Stomach smooth muscle (tissue), 2 donors: ENCODE measurements at regions not wholly inside any gene's neighbourhood (a gene's known extent, or its start where the extent isn't known, plus 50 kb on each side); places are given as distances from the start of the nearest gene placed in this dataset.
A peak's percentile ranks its signal among the peaks of the same experiment; 100 is the strongest.

ENCODE experiments used
- H3K27ac ChIP-seq: one replicate; pipeline ENCODE4 v1.7.0; 2013; ENCODE audit warnings: mild to moderate bottlenecking, low read length, inconsistent platforms
- H3K27me3 ChIP-seq, 2 donors: one replicate each; pipeline ENCODE4 v1.7.0; 2013; ENCODE audit warnings: low read length in 2 of 2; ENCODE audit not compliant: insufficient read depth in 2 of 2, control insufficient read depth in 1 of 2
- H3K36me3 ChIP-seq, 2 donors: one replicate each; pipeline ENCODE4 v1.7.0; 2013; ENCODE audit warnings: low read length in 2 of 2; ENCODE audit not compliant: control insufficient read depth in 2 of 2, insufficient read depth in 2 of 2
- H3K4me1 ChIP-seq: one replicate; pipeline ENCODE4 v1.7.0; 2013; ENCODE audit warnings: low read length; ENCODE audit not compliant: control insufficient read depth, insufficient read depth
- H3K4me3 ChIP-seq, 2 donors: one replicate each; pipeline ENCODE4 v1.7.0; 2013; ENCODE audit warnings: low read length in 2 of 2
- H3K9ac ChIP-seq, 2 donors: one replicate each; pipeline ENCODE4 v1.7.0; 2013; ENCODE audit warnings: low read length in 2 of 2, mild to moderate bottlenecking in 1 of 2
- H3K9me3 ChIP-seq, 2 donors: one replicate each; pipeline ENCODE4 v1.7.0; 2013; ENCODE audit warnings: low read length in 2 of 2; ENCODE audit not compliant: control insufficient read depth in 2 of 2
- donor health status: healthy.
- donor health status: Pancreatic carcinoma.

GRCh38 chr1:201739080-201739479, 89.9 kb upstream of the IPO9 start:
- peak overlapping the region; percentile 6 for H3K27ac ChIP-seq
- H3K27me3 ChIP-seq = no peaks in the 10 kb centered on the region
- peak overlapping the region; percentile 68 to 81 for H3K4me3 ChIP-seq
- H3K9ac ChIP-seq = peak overlapping the region; percentile 58 to 62
- no peaks in the 10 kb centered on the region for H3K9me3 ChIP-seq
- H3K4me1 ChIP-seq = peaks cover 43% of the 10 kb centered on the region
- peaks cover 0 to 2% of the 10 kb centered on the region in 2 donors for H3K36me3 ChIP-seq

DNA sequence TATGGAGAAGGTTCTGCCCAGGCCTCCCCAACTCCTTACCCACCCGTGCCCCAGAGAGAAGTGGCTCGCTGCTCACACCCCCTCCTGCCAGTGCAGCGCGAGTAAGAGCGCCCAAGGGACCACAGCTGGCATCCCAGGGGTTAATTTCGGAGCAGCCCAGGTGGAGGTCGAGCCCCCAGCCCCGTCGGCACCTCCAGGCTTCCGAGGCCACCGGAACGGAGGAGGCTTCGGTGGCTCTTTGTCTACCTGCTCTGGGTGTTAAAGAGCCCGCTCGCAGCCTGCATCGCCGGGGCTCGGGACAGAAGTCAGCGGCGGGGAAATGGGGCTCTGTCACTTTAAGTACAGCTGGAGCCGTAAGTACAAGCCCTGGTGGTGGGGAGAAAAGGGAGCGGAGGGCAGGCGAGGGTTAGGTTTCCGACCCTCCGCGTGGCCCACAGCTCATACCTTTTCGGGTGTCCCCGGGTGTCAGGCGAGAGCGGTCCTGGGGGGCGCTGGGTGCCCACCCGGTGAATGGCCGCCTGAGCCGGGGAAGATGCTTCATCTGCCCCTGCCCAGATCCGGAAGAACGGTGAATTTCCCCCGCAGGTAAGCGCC, 89.4 kb upstream of the IPO9 start:
- peak overlapping the region; percentile 68 to 81 for H3K4me3 ChIP-seq
- H3K9me3 ChIP-seq = no peaks in the 10 kb centered on the region
- H3K36me3 ChIP-seq = peaks cover 0 to under 1% of the 10 kb centered on the region in 2 donors
- H3K9ac ChIP-seq = peak overlapping the region; percentile 58 to 62
- H3K27me3 ChIP-seq = no peaks in the 10 kb centered on the region
- H3K4me1 ChIP-seq = peaks cover 43% of the 10 kb centered on the region
- H3K27ac ChIP-seq = no peak overlapping the region

GRCh38 chr1:201740086-201740541, 88.8 kb upstream of the IPO9 start:
- H3K27me3 ChIP-seq = no peaks in the 10 kb centered on the region
- peak overlapping the region; percentile 36 to 58 for H3K9ac ChIP-seq
- no peaks in the 10 kb centered on the region for H3K9me3 ChIP-seq
- H3K36me3 ChIP-seq = no peaks in the 10 kb centered on the region
- peak overlapping the region; percentile 68 to 81 for H3K4me3 ChIP-seq
- no peak overlapping the region for H3K27ac ChIP-seq
- peaks cover 37% of the 10 kb centered on the region for H3K4me1 ChIP-seq

DNA sequence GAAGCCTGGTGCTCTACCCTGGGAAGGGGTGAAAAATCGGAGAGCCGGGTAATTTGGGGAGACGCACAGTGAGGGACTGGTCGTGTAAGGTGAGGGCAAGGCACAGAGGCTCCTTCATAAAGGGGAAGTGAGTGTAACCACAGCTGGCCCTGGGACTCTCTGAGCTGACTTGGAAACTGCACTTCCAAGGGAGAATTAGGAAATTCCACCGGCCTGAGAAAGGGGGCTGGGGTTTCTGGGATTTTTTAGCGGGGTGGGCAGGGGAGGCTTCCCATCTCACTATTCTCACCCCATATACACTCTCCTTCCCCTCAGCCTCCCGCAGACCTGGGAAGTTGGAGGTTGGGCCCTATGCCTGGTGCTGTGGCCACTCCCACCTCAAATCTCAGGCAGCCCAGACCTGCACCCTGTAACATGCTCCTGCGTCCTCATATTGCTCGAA, 88.3 kb upstream of the IPO9 start:
- Histone ChIP-seq H3K9ac (peak overlapping the region; percentile 13 to 58), H3K4me1 (peaks cover 35% of the 10 kb centered on the region), H3K36me3 (no peaks in the 10 kb centered on the region), H3K27ac (no peak overlapping the region), H3K4me3 (peak overlapping the region; percentile 68 to 81), H3K27me3 (no peaks in the 10 kb centered on the region), H3K9me3 (no peaks in the 10 kb centered on the region)

DNA sequence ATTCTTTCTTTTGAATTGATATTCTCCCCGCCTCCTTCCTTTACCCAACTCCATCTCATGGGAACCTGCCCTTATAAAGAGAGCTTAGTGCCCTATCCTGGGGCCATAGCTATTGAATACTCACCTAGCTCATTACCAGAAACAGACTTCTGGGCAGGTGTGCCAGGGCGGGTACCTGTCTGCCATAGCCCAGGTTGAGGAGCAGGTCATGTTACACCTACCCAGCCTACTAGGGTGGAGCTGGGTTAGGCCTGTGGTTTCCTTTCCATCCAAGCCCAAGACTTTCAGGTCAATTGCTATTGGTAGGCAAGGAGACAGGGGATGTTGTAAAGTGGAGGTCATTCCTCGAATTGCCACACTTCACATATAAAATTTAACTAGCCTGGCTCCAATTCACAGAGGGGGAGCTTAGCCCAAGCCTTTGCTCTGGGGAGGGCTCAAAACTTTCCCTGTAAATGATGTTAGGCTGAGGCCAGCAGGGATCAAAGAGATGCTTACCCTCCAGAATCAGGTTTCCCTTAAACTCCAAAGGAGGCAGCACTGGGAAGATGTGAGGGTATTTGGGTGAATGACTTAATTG, 87.1 kb upstream of the IPO9 start:
- Histone ChIP-seq H3K27me3 (no peaks in the 10 kb centered on the region), H3K36me3 (no peaks in the 10 kb centered on the region), H3K9ac (no peak overlapping the region), H3K4me1 (peaks cover 24% of the 10 kb centered on the region), H3K27ac (no peak overlapping the region), H3K9me3 (no peaks in the 10 kb centered on the region), H3K4me3 (no peak overlapping the region)

GRCh38 chr1:201742476-201742875, 86.5 kb upstream of the IPO9 start:
- H3K36me3 ChIP-seq = no peaks in the 10 kb centered on the region
- no peaks in the 10 kb centered on the region for H3K9me3 ChIP-seq
- no peaks in the 10 kb centered on the region for H3K27me3 ChIP-seq
- no peak overlapping the region for H3K27ac ChIP-seq
- peaks cover 23% of the 10 kb centered on the region for H3K4me1 ChIP-seq
- no peak overlapping the region for H3K4me3 ChIP-seq
- no peak overlapping the region for H3K9ac ChIP-seq

DNA sequence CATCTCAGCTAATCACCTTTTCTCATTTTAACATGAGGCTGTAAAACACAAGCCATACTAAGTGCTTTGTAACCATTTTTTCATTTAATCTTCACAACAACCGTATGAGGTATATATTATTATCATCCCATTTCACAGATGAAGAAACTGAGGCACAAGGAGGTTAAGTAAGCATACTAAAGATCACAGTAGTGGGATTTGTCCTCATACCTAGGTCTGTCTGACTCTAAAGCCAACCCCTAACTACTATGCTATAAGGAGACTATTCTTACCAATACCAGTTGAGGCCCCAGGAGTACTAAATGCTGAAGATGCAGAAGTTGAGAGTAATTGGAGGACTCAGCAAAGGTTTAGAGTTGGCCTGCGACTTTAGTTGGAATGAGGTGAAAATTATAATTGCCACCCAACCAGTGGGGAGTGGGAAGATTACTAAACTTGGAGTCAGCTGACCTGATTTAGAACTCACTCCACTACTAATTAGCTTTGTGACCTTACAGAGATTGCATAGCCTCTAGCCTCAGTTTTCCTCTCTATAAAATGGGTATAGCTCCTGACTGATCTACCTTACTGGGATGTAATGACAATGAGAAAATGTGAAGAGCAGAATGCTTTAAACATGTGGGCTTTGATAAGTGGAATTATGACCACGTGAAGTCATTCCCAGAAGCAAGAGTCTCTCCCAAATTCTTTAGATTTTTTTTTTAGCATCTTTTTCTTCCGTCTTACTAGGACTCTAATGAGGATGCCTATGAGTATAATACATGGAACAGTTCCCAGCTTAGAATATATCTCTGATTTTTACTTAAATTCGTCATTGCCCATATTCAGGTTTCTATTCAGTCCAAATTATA, 85.8 kb upstream of the IPO9 start:
- no peak overlapping the region for H3K27ac ChIP-seq
- no peak overlapping the region for H3K9ac ChIP-seq
- no peak overlapping the region for H3K4me3 ChIP-seq
- H3K4me1 ChIP-seq = peaks cover 17% of the 10 kb centered on the region
- no peaks in the 10 kb centered on the region for H3K27me3 ChIP-seq
- H3K36me3 ChIP-seq = no peaks in the 10 kb centered on the region
- H3K9me3 ChIP-seq = no peaks in the 10 kb centered on the region

DNA sequence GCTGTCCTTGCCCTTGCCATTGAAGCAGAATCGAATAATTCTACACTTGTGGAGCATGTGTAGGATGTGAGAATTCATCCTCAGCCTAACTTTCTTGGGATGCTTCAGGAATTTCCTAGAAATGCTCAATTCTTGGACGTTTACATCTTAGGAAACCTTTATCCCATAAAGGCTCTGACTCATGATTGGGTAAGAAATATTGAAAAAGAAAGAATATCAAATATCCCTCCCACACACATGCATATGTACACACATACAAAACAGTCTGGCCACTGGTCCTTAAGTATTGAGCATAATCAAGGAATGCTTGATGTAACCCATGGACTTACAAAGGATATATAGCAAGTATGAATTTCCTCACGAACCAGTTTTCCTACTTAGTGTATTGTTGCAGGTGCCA, 83.9 kb upstream of the IPO9 start:
- Histone ChIP-seq H3K27me3 (no peaks in the 10 kb centered on the region), H3K4me3 (no peak overlapping the region), H3K9me3 (no peaks in the 10 kb centered on the region), H3K27ac (no peak overlapping the region), H3K9ac (no peak overlapping the region), H3K36me3 (no peaks in the 10 kb centered on the region), H3K4me1 (peaks cover 5% of the 10 kb centered on the region)

- Histone ChIP-seq H3K9me3 (no peaks in the 10 kb centered on the region), H3K36me3 (no peaks in the 10 kb centered on the region), H3K27me3 (no peaks in the 10 kb centered on the region), H3K4me3 (no peak overlapping the region), H3K4me1 (peaks cover 3% of the 10 kb centered on the region), H3K9ac (no peak overlapping the region), H3K27ac (no peak overlapping the region)
Observed at GRCh38 chr1:201746156-201746555, 82.8 kb upstream of the IPO9 start.

GRCh38 chr1:201747261-201747660, 81.7 kb upstream of the IPO9 start:
- Histone ChIP-seq H3K36me3 (no peaks in the 10 kb centered on the region), H3K27me3 (no peaks in the 10 kb centered on the region), H3K4me1 (peaks cover 3% of the 10 kb centered on the region), H3K9ac (no peak overlapping the region), H3K9me3 (no peaks in the 10 kb centered on the region), H3K27ac (no peak overlapping the region), H3K4me3 (no peak overlapping the region)
